22Rv1 (cell line): ENCODE measurements at regions not wholly inside any gene's neighbourhood (a gene's known extent, or its start where the extent isn't known, plus 50 kb on each side); places are given as distances from the start of the nearest gene placed in this dataset.

Source experiments
- CTCF ChIP-seq: fragments of 450-650 bp; IDR thresholded peaks from 2 replicates; pipeline ENCODE4 v1.5.1; 2017; ENCODE audit warnings: mild to moderate bottlenecking
- ZFX ChIP-seq: fragments of 450-650 bp; IDR thresholded peaks from 2 replicates; pipeline ENCODE4 v1.6.1; 2017; ENCODE audit warnings: antibody characterized with exemption, borderline replicate concordance

GRCh38 chr14:38129705-38130104 is 78.0 kb upstream of the SSTR1 start:
- TF ChIP-seq CTCF (no peak), ZFX (no peak)
